Esophagus (tissue), 2 donors: ENCODE measurements at regions not wholly inside any gene's neighbourhood (a gene's known extent, or its start where the extent isn't known, plus 50 kb on each side); places are given as distances from the start of the nearest gene placed in this dataset.

Source experiments
- H3K27ac ChIP-seq, 2 donors: one replicate each; pipeline ENCODE4 v1.5.1; 2013; ENCODE audit warnings: low read depth in 2 of 2, mild to moderate bottlenecking in 2 of 2, inconsistent platforms in 1 of 2, low read length in 1 of 2, moderate library complexity in 1 of 2
- H3K27me3 ChIP-seq, 2 donors: one replicate each; pipeline ENCODE4 v1.6.1; 2013; ENCODE audit warnings: low read length in 2 of 2, control low read depth in 1 of 2, mild to moderate bottlenecking in 1 of 2; ENCODE audit not compliant: insufficient read depth in 2 of 2, control insufficient read depth in 1 of 2
- H3K36me3 ChIP-seq, 2 donors: one replicate each; pipeline ENCODE4 v1.6.1; 2013; ENCODE audit warnings: low read length in 1 of 2; ENCODE audit not compliant: control insufficient read depth in 2 of 2, insufficient read depth in 2 of 2
- H3K4me1 ChIP-seq, 2 donors: one replicate each; pipeline ENCODE4 v1.6.1; 2013; ENCODE audit warnings: low read length in 1 of 2; ENCODE audit not compliant: control insufficient read depth in 2 of 2, insufficient read depth in 2 of 2
- H3K4me3 ChIP-seq, 2 donors: one replicate each; pipeline ENCODE4 v1.5.1; 2013; ENCODE audit warnings: low read length in 2 of 2, mild to moderate bottlenecking in 2 of 2, low read depth in 1 of 2, moderate library complexity in 1 of 2
- H3K9me3 ChIP-seq, 2 donors: one replicate each; pipeline ENCODE4 v1.6.1; 2013; ENCODE audit warnings: mild to moderate bottlenecking in 2 of 2, low read depth in 1 of 2, low read length in 1 of 2, moderate library complexity in 1 of 2; ENCODE audit not compliant: control insufficient read depth in 2 of 2, insufficient read depth in 1 of 2
- WGBS, 2 donors: extraction: QIAGEN DNeasy Blood & Tissue Kit; methylation state at CpG; one replicate each; pipeline ENCODE4 v1.1.7; 2013; 5-methylcytosine and 5-hydroxymethylcytosine counted together
- donor health status: healthy with polysubstance abuse.
- donor health status: Bipolar disorder and iron deficiency.

DNA sequence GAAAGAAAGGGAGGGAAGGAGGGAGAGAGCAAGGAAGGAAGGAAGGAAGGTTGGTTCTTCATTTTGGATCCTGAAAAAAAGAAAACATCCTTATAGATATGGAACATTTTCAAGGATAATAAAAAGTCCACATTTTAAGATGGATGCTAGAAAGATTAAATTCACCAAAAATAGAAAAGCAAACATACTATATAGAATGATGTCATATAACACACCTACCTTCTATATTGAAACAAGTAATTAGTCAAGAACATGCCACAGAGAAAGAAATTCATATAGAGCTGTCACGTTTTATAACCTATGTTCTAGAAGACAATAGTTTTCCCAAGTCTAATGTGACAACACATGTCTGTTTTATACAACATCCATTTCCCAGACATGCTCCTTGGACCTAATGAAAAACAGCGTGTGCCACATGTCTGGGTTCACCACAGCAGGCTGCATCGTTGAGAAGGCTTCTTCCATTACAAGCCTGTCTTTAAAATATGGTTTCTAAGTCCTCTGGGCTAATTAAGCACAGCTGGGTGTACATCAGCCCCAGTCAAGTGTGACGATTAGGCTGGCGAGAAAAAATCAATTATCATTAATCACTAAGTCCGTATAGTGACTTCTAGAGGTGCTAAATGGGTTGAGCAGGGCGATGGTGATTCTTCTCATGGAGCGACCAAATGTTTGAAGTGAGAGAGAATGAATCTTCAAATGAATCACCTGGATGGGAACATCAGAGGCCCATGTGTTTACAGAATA is 301.8 kb downstream of the TLE1 start:
- 78 to 86% methylated on average over 8 of the region's 8 CpGs for WGBS, 2 donors
- Histone ChIP-seq H3K4me1 (peaks cover 0 to 4% of the 10 kb centered on the region in 2 donors), H3K36me3 (no peaks in the 10 kb centered on the region), H3K9me3 (no peaks in the 10 kb centered on the region), H3K27me3 (no peaks in the 10 kb centered on the region), H3K4me3 (no peak overlapping the region), H3K27ac (no peak overlapping the region)

GRCh38 chr9:81384911-81385310 is 304.4 kb downstream of the TLE1 start:
- WGBS, 2 donors: 70 to 79% methylated on average over 3 of the region's 3 CpGs
- Histone ChIP-seq H3K4me1 (peaks cover 0 to 4% of the 10 kb centered on the region in 2 donors), H3K36me3 (no peaks in the 10 kb centered on the region), H3K27ac (no peak overlapping the region), H3K9me3 (no peaks in the 10 kb centered on the region), H3K27me3 (no peaks in the 10 kb centered on the region), H3K4me3 (no peak overlapping the region)

- Histone ChIP-seq H3K4me3 (no peak overlapping the region), H3K9me3 (no peaks in the 10 kb centered on the region), H3K4me1 (no peaks in the 10 kb centered on the region), H3K27me3 (no peaks in the 10 kb centered on the region), H3K36me3 (no peaks in the 10 kb centered on the region), H3K27ac (no peak overlapping the region)
Measured at GRCh38 chr9:81382281-81382680, 307.1 kb downstream of the TLE1 start.

- Histone ChIP-seq H3K4me1 (no peaks in the 10 kb centered on the region), H3K27ac (no peak overlapping the region), H3K27me3 (no peaks in the 10 kb centered on the region), H3K9me3 (no peaks in the 10 kb centered on the region), H3K36me3 (no peaks in the 10 kb centered on the region), H3K4me3 (no peak overlapping the region)
- WGBS, 2 donors: 79 to 84% methylated on average over 3 of the region's 3 CpGs
Measured at GRCh38 chr9:81381694-81382093, 307.7 kb downstream of the TLE1 start.

DNA sequence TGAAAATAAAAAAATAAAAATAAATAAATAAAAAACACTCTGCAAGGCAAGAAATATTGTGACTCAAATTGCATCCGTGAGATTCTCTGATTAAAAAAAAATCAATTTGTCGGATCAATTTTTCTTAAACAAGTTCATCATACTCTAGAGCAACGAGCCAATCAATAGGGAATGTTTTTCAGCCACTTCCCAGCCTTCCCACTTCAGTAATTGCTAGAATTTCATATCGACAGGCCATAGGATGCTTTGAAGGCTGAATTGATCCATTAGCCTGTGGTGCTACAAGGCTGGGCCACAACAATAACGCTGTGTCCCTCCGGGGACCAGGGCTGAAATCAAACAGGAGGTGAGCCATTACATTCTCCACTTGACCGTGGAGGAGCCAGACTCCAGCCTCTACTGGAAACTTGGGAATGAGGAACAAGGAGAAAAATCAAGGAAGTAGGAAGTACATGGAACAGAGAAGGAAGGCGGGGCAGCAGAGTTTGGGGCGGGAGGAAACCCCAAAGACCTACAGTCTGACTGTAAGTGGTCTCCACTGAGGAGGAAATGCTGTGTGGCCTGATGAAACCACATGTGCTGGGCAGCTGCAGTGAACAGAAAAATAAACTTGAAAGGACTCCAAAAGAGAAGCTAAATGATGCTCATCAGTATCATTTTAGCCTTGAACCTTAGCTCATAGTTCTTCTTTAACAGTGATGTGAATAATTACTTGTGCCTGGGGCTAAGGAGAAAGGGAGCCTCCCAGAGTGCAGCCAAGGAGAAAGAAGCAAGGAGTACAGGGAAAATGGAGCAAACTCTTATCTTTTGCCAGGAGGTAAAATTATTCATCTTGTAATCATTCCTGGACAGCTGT is 308.6 kb downstream of the TLE1 start:
- Histone ChIP-seq H3K4me1 (no peaks in the 10 kb centered on the region), H3K27me3 (no peaks in the 10 kb centered on the region), H3K4me3 (no peak overlapping the region), H3K9me3 (no peaks in the 10 kb centered on the region), H3K36me3 (no peaks in the 10 kb centered on the region), H3K27ac (no peak overlapping the region)
- WGBS, 2 donors: 75 to 89% methylated on average over 9 of the region's 9 CpGs

DNA sequence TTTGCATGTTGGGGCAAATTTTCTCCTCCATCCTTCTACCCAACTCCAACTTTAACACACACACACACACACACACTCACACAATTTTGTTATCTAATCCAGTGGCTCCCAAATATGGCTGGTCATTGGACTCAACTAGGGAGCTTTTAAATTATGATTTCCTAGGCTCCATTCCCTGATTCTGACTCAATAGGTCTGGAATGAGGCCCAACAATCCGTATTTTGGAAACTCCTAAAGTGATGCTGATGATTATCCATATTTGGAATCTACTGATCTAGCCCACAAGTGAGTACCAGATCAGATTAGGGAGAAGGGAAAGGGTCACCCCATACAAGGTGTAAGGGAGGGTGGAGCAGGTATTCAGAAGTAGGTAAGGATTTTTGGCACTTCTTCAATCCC is 309.7 kb downstream of the TLE1 start:
- H3K27me3 ChIP-seq: no peaks in the 10 kb centered on the region
- no peaks in the 10 kb centered on the region for H3K9me3 ChIP-seq
- WGBS, 2 donors: 36 to 48% methylated on average over 1 of the region's 1 CpG
- no peak overlapping the region for H3K27ac ChIP-seq
- H3K36me3 ChIP-seq: no peaks in the 10 kb centered on the region
- H3K4me1 ChIP-seq: no peaks in the 10 kb centered on the region
- no peak overlapping the region for H3K4me3 ChIP-seq

DNA sequence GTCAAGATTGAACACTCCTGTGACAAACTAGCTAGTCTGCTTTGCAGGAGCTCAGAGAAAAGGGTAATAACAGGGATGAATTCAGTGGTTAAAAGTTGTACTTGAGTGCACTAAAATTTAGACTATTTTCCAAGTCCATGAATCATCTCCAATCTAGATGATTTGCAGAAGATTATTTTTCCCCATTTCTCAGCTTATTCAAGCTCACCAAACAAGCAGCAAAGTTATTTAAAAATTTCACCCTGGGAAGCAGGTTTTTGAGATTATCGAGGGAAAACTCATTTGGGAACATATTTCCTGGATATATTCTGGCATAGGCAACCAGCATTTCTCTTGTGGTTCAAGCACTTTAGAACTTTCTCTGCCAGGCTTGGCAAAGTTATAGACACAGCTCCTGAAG is 311.4 kb downstream of the TLE1 start:
- H3K36me3 ChIP-seq: no peaks in the 10 kb centered on the region
- H3K27ac ChIP-seq: no peak overlapping the region
- no peaks in the 10 kb centered on the region for H3K4me1 ChIP-seq
- no peaks in the 10 kb centered on the region for H3K9me3 ChIP-seq
- no peak overlapping the region for H3K4me3 ChIP-seq
- WGBS, 2 donors: 60 to 61% methylated on average over 1 of the region's 1 CpG
- H3K27me3 ChIP-seq: no peaks in the 10 kb centered on the region

DNA sequence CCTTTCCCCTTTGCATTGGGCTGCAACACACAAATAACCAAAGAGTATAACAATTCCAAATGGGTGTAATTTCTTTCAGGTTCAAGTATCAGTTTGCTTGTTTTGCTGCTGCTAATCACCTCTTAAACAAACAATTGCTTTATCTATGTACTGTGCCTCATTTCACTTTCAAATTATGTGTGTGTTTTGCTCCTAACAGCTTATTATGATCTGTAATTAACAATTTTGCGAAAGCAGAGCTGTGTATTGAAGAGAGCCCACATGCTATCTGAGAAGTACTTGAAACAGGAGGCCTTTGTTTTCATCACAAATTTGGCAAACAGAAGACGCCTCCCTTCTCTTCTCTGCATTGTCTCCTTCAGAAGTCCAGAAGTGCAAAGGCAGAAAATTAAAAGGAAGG is 312.0 kb downstream of the TLE1 start:
- WGBS, 2 donors: 72 to 83% methylated on average over 2 of the region's 2 CpGs
- Histone ChIP-seq H3K36me3 (no peaks in the 10 kb centered on the region), H3K27ac (no peak overlapping the region), H3K9me3 (no peaks in the 10 kb centered on the region), H3K4me3 (no peak overlapping the region), H3K4me1 (no peaks in the 10 kb centered on the region), H3K27me3 (no peaks in the 10 kb centered on the region)

- no peaks in the 10 kb centered on the region for H3K36me3 ChIP-seq
- no peak overlapping the region for H3K4me3 ChIP-seq
- no peaks in the 10 kb centered on the region for H3K27me3 ChIP-seq
- no peaks in the 10 kb centered on the region for H3K4me1 ChIP-seq
- H3K27ac ChIP-seq: no peak overlapping the region
- H3K9me3 ChIP-seq: no peaks in the 10 kb centered on the region
- WGBS, 2 donors: 67 to 72% methylated on average over 10 of the region's 10 CpGs
Measured at GRCh38 chr9:81375187-81376100, 313.9 kb downstream of the TLE1 start.
